HepG2 (cell line): ENCODE measurements at regions not wholly inside any gene's neighbourhood (a gene's known extent, or its start where the extent isn't known, plus 50 kb on each side); places are given as distances from the start of the nearest gene placed in this dataset.
A peak's percentile ranks its signal among the peaks of the same experiment; 100 is the strongest.

ENCODE experiments used
- ATAC-seq: fragments of 200-7000 bp; cut with Tn5 transposase; 3 replicates; pipeline ENCODE4 v1.9.1; 2020; ENCODE audit warnings: mild to moderate bottlenecking, moderate library complexity
- BruUV-seq: library from RNA; stranded (reverse); fragments of 400-500 nt; replicated peaks from 2 replicates; lab custom pipeline; 2021; lab: Mats Ljungman, UMichigan
- CTCF ChIA-PET: fragments of 300-600 bp; formaldehyde crosslinking; extraction: SDS; loops from one replicate; lab custom pipeline; 2021; ENCODE audit warnings: low total read pairs, inconsistent platforms, low intra/inter-chr PET ratio; lab: Yijun Ruan, JAX
- POLR2A ChIA-PET: fragments of 350-600 bp; sonication (Branson Sonifier 250); formaldehyde crosslinking; loops from one replicate; lab custom pipeline; 2020; ENCODE audit warnings: antibody characterized with exemption, inconsistent platforms; lab: Yijun Ruan, JAX
- DNase-seq: peaks from one replicate; pipeline ENCODE4 v3.0.0-alpha.2; 2015; ENCODE audit warnings: low spot score
- FAIRE-seq: peaks from 3 replicates; lab custom pipeline; 2011; peaks lifted over from hg19 to GRCh38; lab: Jason Lieb, UNC
- H2AFZ ChIP-seq: one replicate; pipeline ENCODE4 v1.6.1; 2011; ENCODE audit warnings: low read length, inconsistent platforms
- H3K27ac ChIP-seq: fragments of 300-600 bp; 3 replicates; pipeline ENCODE4 v1.8.0; 2011; ENCODE audit warnings: mixed run types, mild to moderate bottlenecking, mixed read lengths, low read length, inconsistent platforms; ENCODE audit not compliant: insufficient read depth; ENCODE audit errors: extremely low read length
- H3K27me3 ChIP-seq, 2 experiments: fragments of 200-600 bp in 1 of 2; 2 replicates in 1 of 2; 3 replicates in 1 of 2; pipeline versions ENCODE4 v1.6.0 to v1.8.0; 2011; ENCODE audit warnings: low read length in 2 of 2, mild to moderate bottlenecking in 2 of 2, moderate library complexity in 2 of 2, inconsistent platforms in 1 of 2; ENCODE audit not compliant: insufficient read depth in 2 of 2, control insufficient read depth in 1 of 2
- H3K36me3 ChIP-seq, 2 experiments: fragments of 200-600 bp in 1 of 2; replicated peaks in 1 of 2; 2 replicates in 1 of 2; 3 replicates in 1 of 2; pipeline versions ENCODE4 v1.5.1 to v1.8.0; 2011; ENCODE audit warnings: low read length in 2 of 2, inconsistent platforms in 1 of 2; ENCODE audit not compliant: insufficient read depth in 2 of 2, control insufficient read depth in 1 of 2
- H3K4me1 ChIP-seq: 2 replicates; pipeline ENCODE4 v1.5.1; 2012; ENCODE audit warnings: low read length, inconsistent platforms; ENCODE audit not compliant: insufficient read depth
- H3K4me2 ChIP-seq: 2 replicates; pipeline ENCODE4 v1.6.0; 2011; ENCODE audit warnings: low read depth, low read length, inconsistent platforms
- H3K4me3 ChIP-seq, 3 experiments: fragments of 200-600 bp in 1 of 3; sonication (generic), shearing (Covaris generic) in 1 of 3; replicated peaks in 1 of 3; 2 replicates each; pipeline ENCODE4 v1.5.1; 2011 to 2016; ENCODE audit warnings: low read length in 3 of 3, inconsistent platforms in 2 of 3, low read depth in 2 of 3, mild to moderate bottlenecking in 2 of 3, control low read depth in 1 of 3, mixed read lengths in 1 of 3; ENCODE audit not compliant: insufficient read depth in 1 of 3
- H3K79me2 ChIP-seq: one replicate; pipeline ENCODE4 v1.6.1; 2011; ENCODE audit warnings: low read length, inconsistent platforms; ENCODE audit not compliant: insufficient read depth
- H3K9ac ChIP-seq: 2 replicates; pipeline ENCODE4 v1.6.0; 2011; ENCODE audit warnings: mild to moderate bottlenecking, low read depth, low read length, inconsistent platforms; ENCODE audit not compliant: insufficient read depth
- H3K9me3 ChIP-seq: 2 replicates; pipeline ENCODE4 v1.5.1; 2012; ENCODE audit warnings: mild to moderate bottlenecking, low read length
- H4K20me1 ChIP-seq: 2 replicates; pipeline ENCODE4 v1.6.0; 2011; ENCODE audit warnings: inconsistent platforms, mild to moderate bottlenecking, low read length, moderate library complexity; ENCODE audit not compliant: insufficient read depth
- ARID5B ChIP-seq: IDR thresholded peaks from 2 replicates; pipeline ENCODE4 v1.4.0; 2020; ENCODE audit warnings: mild to moderate bottlenecking, missing genetic modification reagents
- CEBPB ChIP-seq: IDR thresholded peaks from 2 replicates; pipeline ENCODE4 v1.6.1; 2011; ENCODE audit warnings: low read depth, low read length, improper control_type of control experiment, borderline replicate concordance
- CEBPG ChIP-seq: IDR thresholded peaks from 2 replicates; pipeline ENCODE4 v1.6.1; 2016
- MLX ChIP-seq: IDR thresholded peaks from 2 replicates; pipeline ENCODE4 v1.6.1; 2016
- MTF2 ChIP-seq: sonication (generic); formaldehyde crosslinking; IDR thresholded peaks from 2 replicates; pipeline ENCODE4 v1.5.0; 2020; ENCODE audit warnings: missing genetic modification reagents, borderline replicate concordance
- NFATC3 ChIP-seq: sonication (generic); formaldehyde crosslinking; IDR thresholded peaks from 2 replicates; pipeline ENCODE4 v1.5.1; 2020; ENCODE audit warnings: mild to moderate bottlenecking, missing genetic modification reagents
- NFRKB ChIP-seq: fragments of 450-650 bp; IDR thresholded peaks from 2 replicates; pipeline ENCODE4 v1.6.1; 2017
- ZC3H4 ChIP-seq: sonication (generic); formaldehyde crosslinking; IDR thresholded peaks from 2 replicates; pipeline ENCODE4 v1.4.0; 2020; ENCODE audit warnings: missing genetic modification reagents, borderline replicate concordance
- ZNF615 ChIP-seq: sonication (generic); formaldehyde crosslinking; IDR thresholded peaks from 2 replicates; pipeline ENCODE4 v1.5.0; 2020; ENCODE audit warnings: mild to moderate bottlenecking, missing genetic modification reagents, borderline replicate concordance
- WGBS: methylation state at CpG from one replicate; pipeline ENCODE4 v1.1.6; 2017; ENCODE audit warnings: low lambda C conversion rate; 5-methylcytosine and 5-hydroxymethylcytosine counted together
- in situ Hi-C: cut with HindIII; loops from 2 replicates; pipeline ENCODE4 v1.10.0; 2017; ENCODE audit warnings: low pct_unique_long_range_greater_than_20kb; ENCODE audit not compliant: extremely low pct_ligation_motif_present
- intact Hi-C: fragments of 100-400 bp; cut with micrococcal nuclease; formaldehyde crosslinking; loops from one replicate; pipeline ENCODE4 v1.10.0; 2022; ENCODE audit not compliant: unreplicated experiment
- TF ChIP-seq, protein P1 (sequence below): IDR thresholded peaks from 2 replicates; pipeline ENCODE4 v1.6.1; 2018; ENCODE audit warnings: missing genetic modification reagents, mild to moderate bottlenecking, missing compliant biosample characterization
- TF ChIP-seq, protein P2 (sequence below): sonication (generic); formaldehyde crosslinking; IDR thresholded peaks from 2 replicates; pipeline ENCODE4 v1.8.0; 2023; ENCODE audit warnings: mild to moderate bottlenecking, missing genetic modification reagents

DNA sequence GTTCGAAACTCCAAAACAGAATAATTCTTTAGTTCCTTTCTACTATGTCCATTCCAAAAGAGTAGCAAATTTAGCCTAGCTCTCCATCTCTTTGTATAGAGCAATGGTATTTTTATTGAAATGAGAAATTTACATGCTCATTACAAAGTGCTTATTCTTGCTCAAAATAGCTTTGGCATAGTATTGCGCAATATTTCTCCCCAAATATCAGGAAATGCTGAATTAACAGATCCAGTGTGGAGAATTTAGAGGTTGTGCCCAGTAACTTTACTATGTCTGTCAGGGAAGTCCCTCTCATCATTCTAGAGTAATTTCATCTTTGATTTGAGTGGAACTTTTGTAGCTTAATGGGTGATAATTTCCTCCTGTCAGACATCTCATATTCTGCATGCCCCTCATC is 425.9 kb upstream of the PIK3C3 start:
- 29% methylated on average over 2 of the region's 2 CpGs for WGBS
- intact Hi-C loops, result no loop called here
- Histone ChIP-seq H3K4me2 (no peak overlapping the region), H3K79me2 (no peaks in the 10 kb centered on the region), H3K4me1 (no peaks in the 10 kb centered on the region), H4K20me1 (no peaks in the 10 kb centered on the region), H3K9me3 (no peaks in the 10 kb centered on the region), H2AFZ (no peak overlapping the region), H3K27me3 (no peaks in the 10 kb centered on the region), H3K4me3 (no peak overlapping the region), H3K36me3 (no peaks in the 10 kb centered on the region), H3K9ac (no peak overlapping the region), H3K27ac (no peak overlapping the region)
- CTCF ChIA-PET, result no interaction called here
- BruUV-seq, result no TSS peak
- DNase-seq (no peak), ATAC-seq (no peak), FAIRE-seq (no peak)
- POLR2A ChIA-PET, result no interaction called here
- TF ChIP-seq CEBPB (peak; percentile 92), MTF2 (CRISPR knock-in tag) (no peak), CEBPG (CRISPR knock-in tag) (peak; percentile 36; the same call in 1 of the 2 replicates), ZC3H4 (CRISPR knock-in tag) (no peak)
- TF ChIP-seq, protein P1, sequence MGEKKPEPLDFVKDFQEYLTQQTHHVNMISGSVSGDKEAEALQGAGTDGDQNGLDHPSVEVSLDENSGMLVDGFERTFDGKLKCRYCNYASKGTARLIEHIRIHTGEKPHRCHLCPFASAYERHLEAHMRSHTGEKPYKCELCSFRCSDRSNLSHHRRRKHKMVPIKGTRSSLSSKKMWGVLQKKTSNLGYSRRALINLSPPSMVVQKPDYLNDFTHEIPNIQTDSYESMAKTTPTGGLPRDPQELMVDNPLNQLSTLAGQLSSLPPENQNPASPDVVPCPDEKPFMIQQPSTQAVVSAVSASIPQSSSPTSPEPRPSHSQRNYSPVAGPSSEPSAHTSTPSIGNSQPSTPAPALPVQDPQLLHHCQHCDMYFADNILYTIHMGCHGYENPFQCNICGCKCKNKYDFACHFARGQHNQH, result no peak
- TF ChIP-seq, all 625 proteins: peak for 2
- in situ Hi-C loops, result no loop called here

DNA sequence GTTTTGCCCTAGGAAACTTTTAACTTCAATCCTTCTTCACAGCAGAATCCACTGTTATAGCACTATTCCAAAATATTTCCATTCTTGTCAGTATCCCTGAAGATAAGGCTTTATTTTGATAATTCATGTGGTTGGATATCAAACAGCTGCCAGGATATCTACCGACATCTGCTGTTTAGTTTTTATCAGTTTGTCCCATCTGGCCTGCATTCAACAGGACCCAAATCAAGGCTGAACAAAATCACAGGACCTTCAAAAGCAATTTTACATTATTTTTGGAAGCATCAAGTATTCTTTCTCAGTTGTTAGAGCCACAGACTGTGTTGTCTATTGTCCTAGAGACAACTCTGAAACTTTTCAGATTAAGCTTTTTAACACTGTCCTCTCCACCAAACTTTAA is 429.0 kb upstream of the PIK3C3 start:
- DNase-seq (no peak), ATAC-seq (no peak), FAIRE-seq (no peak)
- H3K4me3 ChIP-seq, result no peak overlapping the region
- H3K36me3 ChIP-seq, result no peaks in the 10 kb centered on the region
- POLR2A ChIA-PET, result no interaction called here
- H3K4me2 ChIP-seq, result no peak overlapping the region
- H3K9ac ChIP-seq, result no peak overlapping the region
- no peak overlapping the region for H3K27ac ChIP-seq
- no peaks in the 10 kb centered on the region for H3K9me3 ChIP-seq
- H4K20me1 ChIP-seq, result no peaks in the 10 kb centered on the region
- CTCF ChIA-PET, result no interaction called here
- 0% methylated on average over 1 of the region's 1 CpG for WGBS
- H3K4me1 ChIP-seq, result no peaks in the 10 kb centered on the region
- H3K79me2 ChIP-seq, result no peaks in the 10 kb centered on the region
- BruUV-seq, result no TSS peak
- in situ Hi-C loops, result no loop called here
- intact Hi-C loops, result no loop called here
- no peak overlapping the region for H2AFZ ChIP-seq
- no peaks in the 10 kb centered on the region for H3K27me3 ChIP-seq
- no peak for TF ChIP-seq NFRKB
- no peak for TF ChIP-seq ARID5B (CRISPR knock-in tag)
- TF ChIP-seq MLX (CRISPR knock-in tag), result no peak
- TF ChIP-seq, protein P2, sequence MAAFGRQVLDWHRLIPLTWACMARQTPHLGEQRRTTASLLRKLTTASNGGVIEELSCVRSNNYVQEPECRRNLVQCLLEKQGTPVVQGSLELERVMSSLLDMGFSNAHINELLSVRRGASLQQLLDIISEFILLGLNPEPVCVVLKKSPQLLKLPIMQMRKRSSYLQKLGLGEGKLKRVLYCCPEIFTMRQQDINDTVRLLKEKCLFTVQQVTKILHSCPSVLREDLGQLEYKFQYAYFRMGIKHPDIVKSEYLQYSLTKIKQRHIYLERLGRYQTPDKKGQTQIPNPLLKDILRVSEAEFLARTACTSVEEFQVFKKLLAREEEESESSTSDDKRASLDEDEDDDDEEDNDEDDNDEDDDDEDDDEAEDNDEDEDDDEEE (CRISPR knock-in tag), result no peak
- TF ChIP-seq NFATC3 (CRISPR knock-in tag), result no peak
- no peak for TF ChIP-seq ZNF615 (CRISPR knock-in tag)
